PC-3 (cell line): ENCODE measurements at regions not wholly inside any gene's neighbourhood (a gene's known extent, or its start where the extent isn't known, plus 50 kb on each side); places are given as distances from the start of the nearest gene placed in this dataset.

Source experiments
- CTCF ChIP-seq: fragments of 300-600 bp; sonication (generic); conservative IDR thresholded peaks from 2 replicates; pipeline ENCODE4 v1.5.1; 2017; ENCODE audit warnings: antibody characterized with exemption, low read depth, mild to moderate bottlenecking, low read length
- EZH2 ChIP-seq: fragments of 300-600 bp; sonication (generic); IDR thresholded peaks from one replicate; pipeline ENCODE4 v1.6.1; 2017; ENCODE audit warnings: antibody characterized with exemption, mild to moderate bottlenecking, low read length; ENCODE audit not compliant: unreplicated experiment
- EZH2phosphoT487 ChIP-seq: fragments of 300-600 bp; sonication (generic); IDR thresholded peaks from 2 replicates; pipeline ENCODE4 v1.6.1; 2018; ENCODE audit warnings: mild to moderate bottlenecking, antibody characterized with exemption, low read length, borderline replicate concordance

GRCh38 chr1:194369622-194370021 is 1183.2 kb upstream of the B3GALT2 start:
- TF ChIP-seq CTCF (no peak), EZH2 (no peak), EZH2phosphoT487 (no peak)
